Kidney (tissue), 13 donors: ENCODE measurements at regions not wholly inside any gene's neighbourhood (a gene's known extent, or its start where the extent isn't known, plus 50 kb on each side); places are given as distances from the start of the nearest gene placed in this dataset.

Experiments
- DNase-seq, 5 donors: peaks; one replicate each; pipeline ENCODE4 v3.0.0-alpha.2; 2013 to 2020
- FAIRE-seq: peaks from 2 replicates; lab custom pipeline; 2012; peaks lifted over from hg19 to GRCh38; lab: Jason Lieb, UNC
- H3K27ac ChIP-seq, 2 donors: one replicate each; pipeline ENCODE4 v1.7.0; 2013; ENCODE audit warnings: low read depth in 2 of 2, low read length in 2 of 2, inconsistent platforms in 1 of 2
- H3K27me3 ChIP-seq: one replicate; pipeline ENCODE4 v1.7.1; 2013; ENCODE audit warnings: low read length, inconsistent platforms; ENCODE audit not compliant: control insufficient read depth, insufficient read depth
- H3K36me3 ChIP-seq, 3 donors: one replicate each; pipeline versions ENCODE4 v1.7.0 to v1.7.1; 2013; ENCODE audit warnings: low read length in 3 of 3, control low read depth in 1 of 3, inconsistent platforms in 1 of 3; ENCODE audit not compliant: insufficient read depth in 3 of 3, control insufficient read depth in 2 of 3
- H3K4me1 ChIP-seq, 3 donors: one replicate each; pipeline versions ENCODE4 v1.7.0 to v1.7.1; 2013; ENCODE audit warnings: low read length in 3 of 3, inconsistent platforms in 1 of 3, low read depth in 1 of 3; ENCODE audit not compliant: control insufficient read depth in 2 of 3, insufficient read depth in 2 of 3
- H3K4me3 ChIP-seq, 3 donors: one replicate each; pipeline versions ENCODE4 v1.7.0 to v1.8.1; 2013; ENCODE audit warnings: low read length in 3 of 3, control low read depth in 1 of 3, inconsistent platforms in 1 of 3
- H3K9ac ChIP-seq, 3 donors: one replicate each; pipeline versions ENCODE4 v1.7.0 to v1.7.1; 2013; ENCODE audit warnings: low read length in 3 of 3, control low read depth in 1 of 3, inconsistent platforms in 1 of 3
- H3K9me3 ChIP-seq, 3 donors: one replicate each; pipeline versions ENCODE4 v1.7.0 to v1.7.1; 2013; ENCODE audit warnings: low read length in 3 of 3, control low read depth in 1 of 3, inconsistent platforms in 1 of 3; ENCODE audit not compliant: control insufficient read depth in 2 of 3, insufficient read depth in 1 of 3
- CTCF ChIP-seq: IDR thresholded peaks from 3 replicates; pipeline ENCODE4 v1.5.1; 2012; ENCODE audit warnings: mild to moderate bottlenecking, moderate library complexity, borderline replicate concordance; ENCODE audit not compliant: insufficient read depth; ENCODE audit errors: extremely low read depth
- intact Hi-C: fragments of 100-400 bp; cut with DNase I; formaldehyde crosslinking; loops from one replicate; pipeline ENCODE4 v1.11.1; 2022
- donor health status: control.
- donor health status: control.
- donor health status: control.
- donor health status: control.
- donor health status: control.
- donor health status: DM: yes; HTN: yes; CAD: no.
- donor health status: Normal renal cell carcinoma (clear cell type).

- H3K27me3 ChIP-seq = no peaks in the 10 kb centered on the region
- H3K4me1 ChIP-seq = no peaks in the 10 kb centered on the region
- no peak overlapping the region for H3K27ac ChIP-seq
- no peak for FAIRE-seq
- TF ChIP-seq CTCF = no peak
- H3K36me3 ChIP-seq = no peaks in the 10 kb centered on the region
- H3K9me3 ChIP-seq = no peaks in the 10 kb centered on the region
- intact Hi-C loops = no loop called here
- no peak for DNase-seq
- no peak overlapping the region for H3K9ac ChIP-seq
- H3K4me3 ChIP-seq = no peak overlapping the region
Observed at GRCh38 chr2:40652155-40652554, 200.3 kb upstream of the SLC8A1 start.

DNA sequence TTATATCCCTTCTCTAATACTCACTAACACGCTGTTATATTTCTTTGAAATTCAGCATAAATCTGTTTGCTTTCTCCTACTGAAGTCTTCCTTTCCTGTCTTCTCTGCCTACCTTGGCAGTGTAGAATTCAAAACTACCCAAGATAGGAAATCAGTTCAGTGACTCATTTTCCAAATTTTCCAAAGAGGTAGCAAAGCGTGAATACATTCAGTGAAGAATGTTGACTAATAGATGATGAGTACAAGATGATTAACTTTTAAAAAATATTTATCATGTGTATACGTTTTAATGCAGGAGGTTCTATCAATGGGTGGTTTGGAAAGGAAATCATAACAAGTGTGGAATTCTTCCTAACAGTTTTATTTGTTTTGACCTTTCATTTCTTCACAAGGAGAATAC lies 201.9 kb upstream of the SLC8A1 start:
- FAIRE-seq (no peak), DNase-seq (no peak)
- intact Hi-C loops = no loop called here
- no peak overlapping the region for H3K27ac ChIP-seq
- no peaks in the 10 kb centered on the region for H3K9me3 ChIP-seq
- no peak overlapping the region for H3K9ac ChIP-seq
- no peak overlapping the region for H3K4me3 ChIP-seq
- no peaks in the 10 kb centered on the region for H3K27me3 ChIP-seq
- no peaks in the 10 kb centered on the region for H3K4me1 ChIP-seq
- no peaks in the 10 kb centered on the region for H3K36me3 ChIP-seq
- no peak for TF ChIP-seq CTCF

DNA sequence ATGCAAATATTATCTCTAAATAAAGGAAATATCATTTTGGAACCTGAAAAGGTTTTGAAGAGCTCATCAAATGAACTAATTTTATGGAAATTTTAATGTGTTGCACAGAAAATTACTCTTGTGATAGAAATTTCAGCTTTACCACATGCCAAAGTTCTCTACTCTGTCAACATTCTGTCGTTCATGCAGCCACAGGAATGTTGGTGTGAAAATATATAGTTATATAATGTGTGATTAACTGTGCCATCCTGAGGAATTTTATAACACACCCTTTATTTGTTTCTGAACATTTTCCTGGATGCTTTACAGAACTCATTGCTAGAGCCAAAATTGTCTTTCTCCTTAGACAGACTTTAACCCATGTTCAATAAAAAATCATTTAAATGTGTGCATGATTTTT lies 202.5 kb upstream of the SLC8A1 start:
- DNase-seq = no peak
- H3K9ac ChIP-seq = no peak overlapping the region
- H3K4me3 ChIP-seq = no peak overlapping the region
- no peak for FAIRE-seq
- no peaks in the 10 kb centered on the region for H3K4me1 ChIP-seq
- intact Hi-C loops = no loop called here
- no peak for TF ChIP-seq CTCF
- no peaks in the 10 kb centered on the region for H3K27me3 ChIP-seq
- H3K9me3 ChIP-seq = no peaks in the 10 kb centered on the region
- no peak overlapping the region for H3K27ac ChIP-seq
- H3K36me3 ChIP-seq = no peaks in the 10 kb centered on the region

DNA sequence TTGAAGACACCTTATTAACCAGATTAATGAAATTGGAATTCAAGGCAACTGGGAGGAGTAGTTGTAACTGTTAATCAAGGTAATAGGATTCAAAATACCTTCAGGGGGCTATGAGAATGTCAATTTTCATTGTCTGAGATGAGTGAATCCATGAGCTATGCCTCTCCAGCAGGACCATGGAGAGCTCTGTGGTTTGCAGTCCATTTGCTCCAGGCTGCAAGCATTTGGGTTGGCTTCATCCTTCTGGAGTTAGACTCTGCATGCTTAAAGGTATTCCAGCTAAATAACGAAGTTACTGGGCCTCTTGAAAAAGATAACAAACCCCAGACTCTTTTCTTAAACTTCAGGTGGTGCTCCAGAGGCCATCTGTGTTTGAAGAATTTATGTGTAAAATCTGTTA lies 207.1 kb upstream of the SLC8A1 start:
- TF ChIP-seq CTCF = no peak
- intact Hi-C loops = no loop called here
- Histone ChIP-seq H3K4me1 (no peaks in the 10 kb centered on the region), H3K27ac (no peak overlapping the region), H3K36me3 (no peaks in the 10 kb centered on the region), H3K9me3 (no peaks in the 10 kb centered on the region), H3K27me3 (no peaks in the 10 kb centered on the region), H3K4me3 (no peak overlapping the region), H3K9ac (no peak overlapping the region)
- FAIRE-seq = no peak
- DNase-seq = peak in 3 of 5 donors; percentile 38 to 83 (median 72)
